Testis (tissue), 2 donors: ENCODE measurements at regions not wholly inside any gene's neighbourhood (a gene's known extent, or its start where the extent isn't known, plus 50 kb on each side); places are given as distances from the start of the nearest gene placed in this dataset.

Source experiments
- DNase-seq: peaks from one replicate; pipeline ENCODE4 v3.0.0-alpha.2; 2019
- H3K27ac ChIP-seq, 2 donors: fragments of 200-600 bp; sonication (generic); one replicate each; pipeline ENCODE4 v1.5.1; 2019
- H3K27me3 ChIP-seq: fragments of 200-600 bp; sonication (generic); one replicate; pipeline ENCODE4 v1.5.1; 2019
- H3K36me3 ChIP-seq: fragments of 200-600 bp; sonication (generic); one replicate; pipeline ENCODE4 v1.5.1; 2017; ENCODE audit warnings: low read depth; ENCODE audit errors: missing control alignments
- H3K4me1 ChIP-seq: fragments of 200-600 bp; sonication (generic); one replicate; pipeline ENCODE4 v1.5.1; 2019
- H3K4me3 ChIP-seq, 2 donors: fragments of 200-600 bp; sonication (generic); one replicate each; pipeline ENCODE4 v1.5.1; 2017 to 2019
- H3K9me3 ChIP-seq: fragments of 200-600 bp; sonication (generic); one replicate; pipeline ENCODE4 v1.5.1; 2017
- POLR2A ChIP-seq: fragments of 450-650 bp; IDR thresholded peaks from one replicate; pipeline ENCODE4 v1.6.1; 2017; ENCODE audit warnings: antibody characterized with exemption, mild to moderate bottlenecking, moderate library complexity
- WGBS, 2 donors: methylation state at CpG; one replicate each; pipeline ENCODE4 v1.1.5; 2018; 5-methylcytosine and 5-hydroxymethylcytosine counted together
- intact Hi-C: fragments of 100-400 bp; cut with DNase I; formaldehyde crosslinking; loops from one replicate; pipeline ENCODE4 v1.15.1; 2023; ENCODE audit warnings: low total_unique reads
- TF ChIP-seq, protein P1 (sequence below), 3 experiments: fragments of 450-650 bp in 2 of 3; fragments of 200-600 bp in 1 of 3; sonication (generic) in 1 of 3; IDR thresholded peaks; one replicate each; pipeline ENCODE4 v1.5.1; 2016 to 2019; ENCODE audit warnings: antibody characterized with exemption in 3 of 3, mild to moderate bottlenecking in 2 of 3, moderate library complexity in 1 of 3

DNA sequence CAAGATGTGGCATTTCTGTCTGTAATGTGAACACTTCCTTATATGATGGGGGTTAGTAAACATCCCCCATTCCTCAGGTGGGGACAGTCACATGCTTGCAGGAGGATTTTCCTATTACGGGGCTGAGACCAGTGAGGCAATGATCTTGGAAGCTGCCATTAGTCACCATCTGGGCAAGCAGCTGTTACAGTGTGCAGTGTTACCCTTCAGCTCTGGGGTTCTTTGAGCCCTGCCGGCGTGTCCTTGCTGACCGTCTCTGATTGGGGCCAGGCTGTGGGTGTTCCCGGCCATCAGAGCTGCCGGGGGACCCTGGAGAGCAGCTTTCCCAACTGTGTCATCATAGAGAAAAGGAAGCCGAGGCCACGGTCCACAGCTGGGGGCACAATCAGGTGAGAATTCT lies 126.8 kb upstream of the FAM20C start:
- TF ChIP-seq, protein P1, sequence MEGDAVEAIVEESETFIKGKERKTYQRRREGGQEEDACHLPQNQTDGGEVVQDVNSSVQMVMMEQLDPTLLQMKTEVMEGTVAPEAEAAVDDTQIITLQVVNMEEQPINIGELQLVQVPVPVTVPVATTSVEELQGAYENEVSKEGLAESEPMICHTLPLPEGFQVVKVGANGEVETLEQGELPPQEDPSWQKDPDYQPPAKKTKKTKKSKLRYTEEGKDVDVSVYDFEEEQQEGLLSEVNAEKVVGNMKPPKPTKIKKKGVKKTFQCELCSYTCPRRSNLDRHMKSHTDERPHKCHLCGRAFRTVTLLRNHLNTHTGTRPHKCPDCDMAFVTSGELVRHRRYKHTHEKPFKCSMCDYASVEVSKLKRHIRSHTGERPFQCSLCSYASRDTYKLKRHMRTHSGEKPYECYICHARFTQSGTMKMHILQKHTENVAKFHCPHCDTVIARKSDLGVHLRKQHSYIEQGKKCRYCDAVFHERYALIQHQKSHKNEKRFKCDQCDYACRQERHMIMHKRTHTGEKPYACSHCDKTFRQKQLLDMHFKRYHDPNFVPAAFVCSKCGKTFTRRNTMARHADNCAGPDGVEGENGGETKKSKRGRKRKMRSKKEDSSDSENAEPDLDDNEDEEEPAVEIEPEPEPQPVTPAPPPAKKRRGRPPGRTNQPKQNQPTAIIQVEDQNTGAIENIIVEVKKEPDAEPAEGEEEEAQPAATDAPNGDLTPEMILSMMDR (IDR thresholded peaks at IDR 0.05), result no peak
- TF ChIP-seq POLR2A, result no peak
- no peaks in the 10 kb centered on the region for H3K36me3 ChIP-seq
- no peaks in the 10 kb centered on the region for H3K27me3 ChIP-seq
- intact Hi-C loops, result no loop called here
- H3K4me3 ChIP-seq, result no peak overlapping the region
- no peak overlapping the region for H3K27ac ChIP-seq
- no peaks in the 10 kb centered on the region for H3K9me3 ChIP-seq
- H3K4me1 ChIP-seq, result peaks cover 4% of the 10 kb centered on the region
- no peak for DNase-seq
- WGBS, 2 donors, result 93 to 94% methylated on average over 6 to 8 of the region's 8 CpGs

DNA sequence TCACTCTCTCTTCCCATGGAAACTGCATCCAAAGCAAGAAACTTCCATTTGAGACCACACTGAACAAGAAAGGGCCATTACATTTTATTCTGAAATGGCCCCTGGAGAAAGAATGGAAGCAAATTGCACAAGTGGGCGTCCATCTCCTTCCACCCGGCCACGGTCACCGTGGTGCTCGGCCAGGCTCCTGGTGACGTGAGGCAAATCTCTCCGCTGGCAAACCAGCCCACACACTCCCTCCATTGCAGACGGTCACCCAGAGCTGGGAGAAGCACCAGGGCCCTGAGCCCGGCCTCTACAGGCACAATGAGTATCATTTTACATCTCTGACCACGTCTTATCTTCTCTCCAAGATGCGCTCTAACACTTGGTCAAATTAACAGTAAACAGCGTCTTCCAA lies 126.1 kb upstream of the FAM20C start:
- no peak for DNase-seq
- intact Hi-C loops, result no loop called here
- Histone ChIP-seq H3K27ac (no peak overlapping the region), H3K27me3 (no peaks in the 10 kb centered on the region), H3K4me3 (no peak overlapping the region), H3K9me3 (no peaks in the 10 kb centered on the region), H3K36me3 (no peaks in the 10 kb centered on the region), H3K4me1 (peaks cover 4% of the 10 kb centered on the region)
- TF ChIP-seq, protein P1 (IDR thresholded peaks at IDR 0.05), result no peak
- TF ChIP-seq POLR2A, result no peak
- WGBS, 2 donors, result 90 to 91% methylated on average over 12 of the region's 12 CpGs

DNA sequence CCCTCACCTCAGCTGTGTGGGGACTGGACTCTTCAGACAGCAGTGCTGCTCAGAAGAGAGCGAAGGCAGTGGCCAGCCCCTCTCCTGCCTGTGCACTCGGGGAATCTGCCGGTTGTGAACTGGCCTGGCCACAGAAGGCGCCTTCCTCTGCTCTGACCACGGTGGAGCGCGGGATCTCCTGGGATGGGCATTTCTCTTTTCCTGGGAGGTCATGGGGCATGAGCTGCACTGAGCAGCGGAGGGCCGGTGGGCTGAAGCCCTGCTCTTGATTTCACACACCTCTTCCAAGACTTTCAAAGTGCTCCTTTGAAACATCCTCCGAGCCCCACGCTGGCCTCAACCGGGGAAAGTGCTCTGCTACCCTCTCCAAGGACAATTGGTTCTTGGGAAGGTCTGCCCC lies 125.6 kb upstream of the FAM20C start:
- no peak overlapping the region for H3K27ac ChIP-seq
- no peaks in the 10 kb centered on the region for H3K36me3 ChIP-seq
- H3K4me3 ChIP-seq, result no peak overlapping the region
- WGBS, 2 donors, result 86 to 91% methylated on average over 9 to 12 of the region's 12 CpGs
- TF ChIP-seq, protein P1 (IDR thresholded peaks at IDR 0.05), result no peak
- no peak for TF ChIP-seq POLR2A
- intact Hi-C loops, result no loop called here
- no peaks in the 10 kb centered on the region for H3K27me3 ChIP-seq
- no peak for DNase-seq
- peaks cover 4% of the 10 kb centered on the region for H3K4me1 ChIP-seq
- H3K9me3 ChIP-seq, result no peaks in the 10 kb centered on the region

DNA sequence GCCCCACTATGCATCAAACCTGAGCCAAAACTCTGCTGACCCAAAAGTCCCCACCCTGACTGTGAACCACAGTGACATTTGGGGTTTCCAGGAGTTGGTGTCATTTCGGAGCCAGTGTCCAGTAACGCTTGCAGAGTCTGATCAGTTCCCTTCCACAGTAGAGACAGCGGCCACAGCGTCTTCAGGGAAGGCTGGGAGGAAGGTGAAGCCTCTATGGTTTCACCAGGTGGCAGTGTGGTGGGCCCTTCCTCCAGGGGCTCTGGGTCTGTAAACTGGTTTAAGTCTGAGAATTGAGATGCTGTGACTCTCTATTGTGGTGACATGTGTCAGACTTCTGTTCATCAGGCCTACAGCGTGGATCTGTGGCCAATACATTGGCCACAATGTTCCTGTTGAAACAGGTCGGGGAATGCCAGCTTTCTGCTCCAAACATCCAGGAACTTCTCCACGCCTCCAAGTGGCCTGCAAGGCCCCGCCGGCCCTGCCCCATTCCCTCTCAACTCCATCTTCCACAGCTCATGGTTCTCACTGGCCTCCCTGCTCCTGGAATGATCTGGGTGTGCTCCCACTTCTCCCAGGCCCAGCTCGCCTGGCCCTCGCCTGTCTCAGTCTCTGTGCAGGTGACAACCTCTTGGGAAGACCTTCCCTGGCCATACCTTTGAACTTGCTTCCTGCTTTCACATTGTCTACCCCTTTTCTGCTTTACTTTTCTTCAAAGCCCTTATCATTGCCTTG lies 124.5 kb upstream of the FAM20C start:
- intact Hi-C loops, result no loop called here
- WGBS, 2 donors, result 94 to 95% methylated on average over 11 of the region's 11 CpGs
- H3K27ac ChIP-seq, result no peak overlapping the region

More for the DNA sequence above, 124.5 kb upstream of the FAM20C start:
- Histone ChIP-seq H3K4me3 (no peak overlapping the region), H3K9me3 (no peaks in the 10 kb centered on the region), H3K27me3 (no peaks in the 10 kb centered on the region), H3K36me3 (no peaks in the 10 kb centered on the region), H3K4me1 (peaks cover 4% of the 10 kb centered on the region)
- TF ChIP-seq, protein P1 (IDR thresholded peaks at IDR 0.05), result no peak
- TF ChIP-seq POLR2A, result no peak
- DNase-seq, result no peak
